PFSK-1 (cell line): ENCODE measurements at regions not wholly inside any gene's neighbourhood (a gene's known extent, or its start where the extent isn't known, plus 50 kb on each side); places are given as distances from the start of the nearest gene placed in this dataset.

Source experiments
- FOXP2 ChIP-seq: optimal IDR thresholded peaks from 2 replicates; pipeline ENCODE3; 2011; ENCODE audit warnings: borderline replicate concordance, control low read depth, inconsistent platforms; ENCODE audit not compliant: insufficient read depth; ENCODE audit errors: extremely low read length, extremely low read depth
- POLR2AphosphoS5 ChIP-seq: IDR thresholded peaks from 2 replicates; pipeline ENCODE4 v1.6.1; 2012; ENCODE audit warnings: low read depth, mild to moderate bottlenecking, control low read depth, low read length, moderate library complexity
- SIN3A ChIP-seq: IDR thresholded peaks from 2 replicates; pipeline ENCODE4 v1.6.1; 2012; ENCODE audit warnings: mild to moderate bottlenecking, low read length, moderate library complexity, borderline replicate concordance; ENCODE audit not compliant: insufficient read depth
- TAF1 ChIP-seq: IDR thresholded peaks from 2 replicates; pipeline ENCODE4 v1.6.1; 2012; ENCODE audit warnings: low read length, control low read depth, borderline replicate concordance; ENCODE audit not compliant: insufficient read depth

DNA sequence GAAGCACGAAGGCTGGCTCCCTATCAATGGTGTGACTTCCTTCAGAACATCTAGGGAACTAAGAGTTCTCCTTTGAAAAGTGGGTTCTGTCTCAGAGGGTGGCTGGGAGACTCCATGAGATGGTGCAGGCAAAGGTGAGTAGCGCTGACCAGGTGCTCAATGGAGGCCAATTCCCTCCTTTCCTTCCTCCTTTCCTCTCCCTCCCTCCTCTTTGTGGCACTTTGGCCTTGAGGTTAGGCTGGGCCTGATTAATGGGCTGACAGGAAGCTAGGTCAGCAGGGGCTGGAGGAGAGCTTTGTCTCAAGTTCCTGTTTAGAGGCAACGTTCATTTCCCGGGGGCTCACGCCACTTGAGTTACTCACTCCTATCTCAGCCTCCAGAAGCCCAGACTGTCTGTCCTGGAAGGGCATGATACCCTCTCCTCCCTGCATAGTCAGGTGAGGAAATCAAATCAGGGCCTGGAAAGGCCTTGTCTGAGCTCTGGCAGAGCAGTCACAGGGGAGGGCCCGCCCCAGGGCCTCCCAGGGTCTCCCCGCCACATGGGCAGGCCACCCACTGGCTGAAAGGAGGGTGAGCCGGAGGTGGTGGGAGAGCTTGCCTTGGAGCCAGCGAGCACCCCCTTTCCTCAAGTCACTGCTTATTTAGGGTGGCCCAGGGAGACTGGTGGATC is 58.4 kb upstream of the SSBP3 start:
- TF ChIP-seq POLR2AphosphoS5 = no peak
- peak; percentile 48 for TF ChIP-seq FOXP2
- no peak; the same call in 1 of the 2 replicates for TF ChIP-seq SIN3A
- no peak for TF ChIP-seq TAF1
